NCI-H748 treated with DMSO at 0.1 percent for 48 hours (cell line): ENCODE measurements at regions not wholly inside any gene's neighbourhood (a gene's known extent, or its start where the extent isn't known, plus 50 kb on each side); places are given as distances from the start of the nearest gene placed in this dataset.
"Not testable (repeated sequence)": the region's sequence is repeated elsewhere in the genome, so short reads cannot be mapped to it uniquely, and the experiment has no call there.

ENCODE experiments used
- DNase-seq: peaks from one replicate; lab custom pipeline; 2025; lab: John Stamatoyannopoulos, UW

GRCh38 chr12:91243177-91243576 lies 60.6 kb upstream of the DCN start:
- DNase-seq, result not testable (repeated sequence)

- no peak for DNase-seq
Measured at GRCh38 chr12:91241756-91242155, 59.1 kb upstream of the DCN start.

GRCh38 chr12:91240386-91241095 lies 57.9 kb upstream of the DCN start:
- DNase-seq, result no peak

- no peak for DNase-seq
Measured at GRCh38 chr12:91239481-91239880, 56.9 kb upstream of the DCN start.
